ENCODE measurements at regions not wholly inside any gene's neighbourhood (a gene's known extent, or its start where the extent isn't known, plus 50 kb on each side); places are given as distances from the start of the nearest gene placed in this dataset.

GRCh38 chr11:32028201-32028600 lies 62.7 kb upstream of the RCN1 start:
- TF ChIP-seq POLR2A (IDR thresholded peaks at IDR 0.05): no peak
- TF ChIP-seq, protein P1, sequence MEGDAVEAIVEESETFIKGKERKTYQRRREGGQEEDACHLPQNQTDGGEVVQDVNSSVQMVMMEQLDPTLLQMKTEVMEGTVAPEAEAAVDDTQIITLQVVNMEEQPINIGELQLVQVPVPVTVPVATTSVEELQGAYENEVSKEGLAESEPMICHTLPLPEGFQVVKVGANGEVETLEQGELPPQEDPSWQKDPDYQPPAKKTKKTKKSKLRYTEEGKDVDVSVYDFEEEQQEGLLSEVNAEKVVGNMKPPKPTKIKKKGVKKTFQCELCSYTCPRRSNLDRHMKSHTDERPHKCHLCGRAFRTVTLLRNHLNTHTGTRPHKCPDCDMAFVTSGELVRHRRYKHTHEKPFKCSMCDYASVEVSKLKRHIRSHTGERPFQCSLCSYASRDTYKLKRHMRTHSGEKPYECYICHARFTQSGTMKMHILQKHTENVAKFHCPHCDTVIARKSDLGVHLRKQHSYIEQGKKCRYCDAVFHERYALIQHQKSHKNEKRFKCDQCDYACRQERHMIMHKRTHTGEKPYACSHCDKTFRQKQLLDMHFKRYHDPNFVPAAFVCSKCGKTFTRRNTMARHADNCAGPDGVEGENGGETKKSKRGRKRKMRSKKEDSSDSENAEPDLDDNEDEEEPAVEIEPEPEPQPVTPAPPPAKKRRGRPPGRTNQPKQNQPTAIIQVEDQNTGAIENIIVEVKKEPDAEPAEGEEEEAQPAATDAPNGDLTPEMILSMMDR (IDR thresholded peaks at IDR 0.05): no peak
